GM19240 (cell line): ENCODE measurements at regions not wholly inside any gene's neighbourhood (a gene's known extent, or its start where the extent isn't known, plus 50 kb on each side); places are given as distances from the start of the nearest gene placed in this dataset.
A peak's percentile ranks its signal among the peaks of the same experiment; 100 is the strongest.
"Not testable (repeated sequence)": the region's sequence is repeated elsewhere in the genome, so short reads cannot be mapped to it uniquely, and the experiment has no call there.

Source experiments
- DNase-seq: peaks from one replicate; pipeline ENCODE4 v3.0.0; 2011; ENCODE audit warnings: low spot score; ENCODE audit not compliant: insufficient read length

GRCh38 chr2:147297820-147298219, 547.0 kb upstream of the ACVR2A start:
- DNase-seq, result peak; percentile 17

GRCh38 chr2:147294825-147295392, 549.9 kb upstream of the ACVR2A start:
- no peak for DNase-seq

GRCh38 chr2:147293991-147294824, 550.6 kb upstream of the ACVR2A start:
- DNase-seq, result no peak

GRCh38 chr2:147288131-147288530, 556.7 kb upstream of the ACVR2A start:
- DNase-seq, result no peak

- DNase-seq, result no peak
Observed at GRCh38 chr2:147275943-147276342, 568.9 kb upstream of the ACVR2A start.

- DNase-seq, result no peak
Observed at GRCh38 chr2:147273628-147274027, 571.2 kb upstream of the ACVR2A start.

GRCh38 chr2:147273106-147273505, 571.7 kb upstream of the ACVR2A start:
- no peak for DNase-seq

GRCh38 chr2:147269581-147269980, 575.2 kb upstream of the ACVR2A start:
- DNase-seq, result not testable (repeated sequence)

GRCh38 chr2:147260241-147260640, 584.6 kb upstream of the ACVR2A start:
- no peak for DNase-seq

GRCh38 chr2:147255812-147256211, 589.0 kb upstream of the ACVR2A start:
- DNase-seq, result no peak

- no peak for DNase-seq
Observed at GRCh38 chr2:147250652-147251356, 594.0 kb upstream of the ACVR2A start.

- no peak for DNase-seq
Observed at GRCh38 chr2:147247749-147248148, 597.1 kb upstream of the ACVR2A start.

- no peak for DNase-seq
Observed at GRCh38 chr2:147242445-147242844, 602.4 kb upstream of the ACVR2A start.

GRCh38 chr2:147236601-147237000, 608.2 kb upstream of the ACVR2A start:
- no peak for DNase-seq

- no peak for DNase-seq
Observed at GRCh38 chr2:147232225-147232669, 612.6 kb upstream of the ACVR2A start.

GRCh38 chr2:147231607-147232006, 613.2 kb upstream of the ACVR2A start:
- DNase-seq, result no peak

GRCh38 chr2:147231081-147231480, 613.7 kb upstream of the ACVR2A start:
- no peak for DNase-seq

- no peak for DNase-seq
Observed at GRCh38 chr2:147227313-147227712, 617.5 kb upstream of the ACVR2A start.

- no peak for DNase-seq
Observed at GRCh38 chr2:147224070-147224469, 620.8 kb upstream of the ACVR2A start.

GRCh38 chr2:147223553-147224060, 621.2 kb upstream of the ACVR2A start:
- DNase-seq, result no peak

- DNase-seq, result no peak
Observed at GRCh38 chr2:147223119-147223518, 621.7 kb upstream of the ACVR2A start.

- no peak for DNase-seq
Observed at GRCh38 chr2:147222506-147222905, 622.3 kb upstream of the ACVR2A start.
